ENCODE measurements at regions not wholly inside any gene's neighbourhood (a gene's known extent, or its start where the extent isn't known, plus 50 kb on each side); places are given as distances from the start of the nearest gene placed in this dataset.

DNA sequence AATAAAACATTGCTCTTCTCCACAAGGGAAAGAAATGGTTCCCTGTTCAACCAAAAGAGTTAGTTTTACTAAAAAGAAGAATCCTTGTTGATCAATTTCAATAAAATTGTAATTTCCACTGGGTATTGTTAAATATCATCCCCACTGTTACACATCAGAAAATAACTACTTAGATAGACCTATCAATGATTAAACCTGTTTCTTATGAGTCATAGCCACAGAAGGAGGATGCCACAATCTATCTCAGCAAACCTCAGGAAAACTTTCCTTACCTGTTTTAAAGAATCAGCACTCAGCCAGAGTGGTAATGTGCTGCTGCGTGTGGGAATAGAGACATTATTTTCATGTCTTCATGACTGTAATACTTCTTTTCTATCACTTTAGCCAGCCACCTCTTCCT is 72.5 kb upstream of the RPS4Y2 start:
- Histone ChIP-seq H3K23me2 (ENCODE audit: low read depth, low read length) (no peaks in the 10 kb centered on the region), H2BK12ac (ENCODE audit: low read depth, low read length) (no peak overlapping the region), H2BK15ac (ENCODE audit: low read length) (no peak overlapping the region), H2BK120ac (replicated peaks; ENCODE audit: low read depth, low read length) (no peak overlapping the region), H3K79me2 (ENCODE audit: control insufficient read depth in 1 of 2, insufficient read depth in 2 of 2, low read length in 2 of 2) (no peaks in the 10 kb centered on the region), H3K23ac (ENCODE audit: insufficient read length) (no peak overlapping the region), H3K18ac (ENCODE audit: extremely low read depth, low read length) (no peak overlapping the region), H3K56ac (replicated peaks; ENCODE audit: insufficient read length, low read depth, low read length) (no peak overlapping the region), H3K4me3 (ENCODE audit: extremely low read depth in 1 of 4, insufficient read depth in 2 of 4, low read depth in 3 of 4, low read length in 4 of 4) (no peak overlapping the region), H4K8ac (ENCODE audit: extremely low read depth, insufficient read depth, low read length) (no peak overlapping the region), H3K9me3 (ENCODE audit: insufficient read depth in 2 of 2, low read depth in 1 of 2, low read length in 1 of 2) (peaks cover 4 to 32% of the 10 kb centered on the region in 2 experiments; a peak in 2 of 4 replicates), H3K4me1 (replicated peaks in 1 of 4; ENCODE audit: control insufficient read depth in 3 of 4, insufficient read depth in 4 of 4, low read length in 3 of 4) (no peaks in the 10 kb centered on the region), H3K27me3 (replicated peaks in 1 of 4; ENCODE audit: control insufficient read depth in 3 of 4, extremely low read depth in 1 of 4, insufficient read depth in 3 of 4, low read length in 3 of 4) (no peaks in the 10 kb centered on the region), H4K91ac (replicated peaks; ENCODE audit: insufficient read length, low read length) (no peak overlapping the region), H3K9ac (replicated peaks in 1 of 4; ENCODE audit: extremely low read depth in 1 of 4, low read depth in 3 of 4, low read length in 3 of 4) (no peak overlapping the region), H2BK5ac (ENCODE audit: low read depth, low read length) (no peak overlapping the region), H3K14ac (ENCODE audit: insufficient read length) (no peak overlapping the region), H4K20me1 (replicated peaks in 1 of 2; ENCODE audit: control insufficient read depth in 1 of 2, insufficient read depth in 2 of 2, low read length in 2 of 2) (no peaks in the 10 kb centered on the region), H3K79me1 (ENCODE audit: low read depth, low read length) (no peaks in the 10 kb centered on the region), H4K5ac (ENCODE audit: insufficient read length, low read depth, low read length) (no peak overlapping the region), H3K36me3 (ENCODE audit: control insufficient read depth in 2 of 4, insufficient read depth in 4 of 4, low read length in 3 of 4) (no peaks in the 10 kb centered on the region), H2AFZ (ENCODE audit: low read length) (no peak overlapping the region), H3K27ac (ENCODE audit: low read depth, low read length) (no peak overlapping the region), H2AK5ac (ENCODE audit: low read depth, low read length) (no peak overlapping the region), H3K4me2 (ENCODE audit: insufficient read depth in 1 of 2, low read depth in 2 of 2, low read length in 2 of 2) (no peak overlapping the region), H3K4ac (replicated peaks; ENCODE audit: insufficient read length, low read depth, low read length) (no peak overlapping the region), H2BK20ac (ENCODE audit: low read length) (no peak overlapping the region)
- 87% methylated on average over 1 of the region's 1 CpG; no CpG with 5 or more reads in 1 of the 2 experiments for WGBS, 2 experiments (ENCODE audit: extremely low coverage in 1 of 2, insufficient coverage in 1 of 2, insufficient read length in 1 of 2, insufficient replicate concordance in 2 of 2, low coverage in 1 of 2, low lambda C conversion rate in 2 of 2, missing lambda C conversion rate in 1 of 2)
- CTCF ChIA-PET (ENCODE audit: partially characterized antibody) = no interaction called here
- no peak for DNase-seq (ENCODE audit: low read depth in 1 of 2, low spot score in 2 of 2)
- no peak for FAIRE-seq
- POLR2A ChIA-PET (ENCODE audit: partially characterized antibody) = no interaction called here
- TF ChIP-seq PHF8 (conservative IDR thresholded peaks at IDR 0.05; ENCODE audit: low read depth, low read length) = no peak
